ENCODE measurements at regions not wholly inside any gene's neighbourhood (a gene's known extent, or its start where the extent isn't known, plus 50 kb on each side); places are given as distances from the start of the nearest gene placed in this dataset.

- no peak for TF ChIP-seq EZH2phosphoT487 (conservative IDR thresholded peaks at IDR 0.05; ENCODE audit: low read length)
- no peak for TF ChIP-seq CTCF (IDR thresholded peaks at IDR 0.05; ENCODE audit: insufficient read depth, low read length, poor library complexity, severe bottlenecking)
- H3K4me3 ChIP-seq (ENCODE audit: insufficient read depth, low read length, poor library complexity, severe bottlenecking) = no peak overlapping the region
- no peak overlapping the region for H3K27ac ChIP-seq (ENCODE audit: low read depth, low read length)
- no peaks in the 10 kb centered on the region for H3K36me3 ChIP-seq (ENCODE audit: low read length)
- no peaks in the 10 kb centered on the region for H3F3A ChIP-seq (ENCODE audit: insufficient read depth)
- H3K4me2 ChIP-seq (ENCODE audit: low read depth, low read length, poor library complexity, severe bottlenecking) = no peak overlapping the region
- H3K27me3 ChIP-seq (ENCODE audit: low read length) = no peaks in the 10 kb centered on the region
- no peaks in the 10 kb centered on the region for H4K20me1 ChIP-seq (ENCODE audit: low read depth, low read length)
- H3K9me2 ChIP-seq (replicated peaks; ENCODE audit: insufficient read depth, low read length) = no peaks in the 10 kb centered on the region
- H3K9ac ChIP-seq (ENCODE audit: low read length) = no peak overlapping the region
- no peaks in the 10 kb centered on the region for H3K9me3 ChIP-seq (ENCODE audit: insufficient read depth, low read length)
- no peaks in the 10 kb centered on the region for H3K79me2 ChIP-seq (ENCODE audit: insufficient read depth, low read length)
- no peak overlapping the region for H2AFZ ChIP-seq (ENCODE audit: low read depth, low read length, severe bottlenecking)
Observed at GRCh38 chr12:91810531-91811451, 334.9 kb downstream of the BTG1 start.

GRCh38 chr12:91810077-91810476 lies 335.6 kb downstream of the BTG1 start:
- no peak for TF ChIP-seq EZH2phosphoT487 (conservative IDR thresholded peaks at IDR 0.05; ENCODE audit: low read length)
- no peak for TF ChIP-seq CTCF (IDR thresholded peaks at IDR 0.05; ENCODE audit: insufficient read depth, low read length, poor library complexity, severe bottlenecking)
- no peaks in the 10 kb centered on the region for H3K36me3 ChIP-seq (ENCODE audit: low read length)

GRCh38 chr12:91805031-91805430 lies 340.6 kb downstream of the BTG1 start:
- H3K9me2 ChIP-seq (replicated peaks; ENCODE audit: insufficient read depth, low read length) = no peaks in the 10 kb centered on the region
- no peak overlapping the region for H2AFZ ChIP-seq (ENCODE audit: low read depth, low read length, severe bottlenecking)
- H3K79me2 ChIP-seq (ENCODE audit: insufficient read depth, low read length) = no peaks in the 10 kb centered on the region
- no peak for TF ChIP-seq EZH2phosphoT487 (conservative IDR thresholded peaks at IDR 0.05; ENCODE audit: low read length)
- TF ChIP-seq CTCF (IDR thresholded peaks at IDR 0.05; ENCODE audit: insufficient read depth, low read length, poor library complexity, severe bottlenecking) = no peak
- no peaks in the 10 kb centered on the region for H3K27me3 ChIP-seq (ENCODE audit: low read length)
- no peaks in the 10 kb centered on the region for H4K20me1 ChIP-seq (ENCODE audit: low read depth, low read length)
- H3F3A ChIP-seq (ENCODE audit: insufficient read depth) = no peaks in the 10 kb centered on the region
- no peak overlapping the region for H3K9ac ChIP-seq (ENCODE audit: low read length)
- H3K4me2 ChIP-seq (ENCODE audit: low read depth, low read length, poor library complexity, severe bottlenecking) = no peak overlapping the region
- no peak overlapping the region for H3K4me3 ChIP-seq (ENCODE audit: insufficient read depth, low read length, poor library complexity, severe bottlenecking)
- no peaks in the 10 kb centered on the region for H3K36me3 ChIP-seq (ENCODE audit: low read length)
- H3K27ac ChIP-seq (ENCODE audit: low read depth, low read length) = no peak overlapping the region
- H3K9me3 ChIP-seq (ENCODE audit: insufficient read depth, low read length) = no peaks in the 10 kb centered on the region

More at GRCh38 chr12:91810077-91810476, 335.6 kb downstream of the BTG1 start:
- no peak overlapping the region for H3K4me3 ChIP-seq (ENCODE audit: insufficient read depth, low read length, poor library complexity, severe bottlenecking)
- no peak overlapping the region for H3K9ac ChIP-seq (ENCODE audit: low read length)
- H3K9me3 ChIP-seq (ENCODE audit: insufficient read depth, low read length) = no peaks in the 10 kb centered on the region
- no peaks in the 10 kb centered on the region for H4K20me1 ChIP-seq (ENCODE audit: low read depth, low read length)
- H3K4me2 ChIP-seq (ENCODE audit: low read depth, low read length, poor library complexity, severe bottlenecking) = no peak overlapping the region
- H2AFZ ChIP-seq (ENCODE audit: low read depth, low read length, severe bottlenecking) = no peak overlapping the region
- H3K27me3 ChIP-seq (ENCODE audit: low read length) = no peaks in the 10 kb centered on the region
- no peak overlapping the region for H3K27ac ChIP-seq (ENCODE audit: low read depth, low read length)
- H3K79me2 ChIP-seq (ENCODE audit: insufficient read depth, low read length) = no peaks in the 10 kb centered on the region
- H3K9me2 ChIP-seq (replicated peaks; ENCODE audit: insufficient read depth, low read length) = no peaks in the 10 kb centered on the region
- no peaks in the 10 kb centered on the region for H3F3A ChIP-seq (ENCODE audit: insufficient read depth)

Data from SU-DHL-6 (cell line).